Body of pancreas (tissue), 4 donors: ENCODE measurements at regions not wholly inside any gene's neighbourhood (a gene's known extent, or its start where the extent isn't known, plus 50 kb on each side); places are given as distances from the start of the nearest gene placed in this dataset.

Source experiments
- CTCF ChIP-seq, 7 experiments: fragments of 450-650 bp in 4 of 7; fragments of 200-600 bp in 3 of 7; sonication (generic) in 3 of 7; IDR thresholded peaks; one replicate each; pipeline ENCODE4 v1.5.1; 2016 to 2019; ENCODE audit warnings: antibody characterized with exemption in 7 of 7
- POLR2A ChIP-seq, 3 donors: fragments of 450-650 bp; IDR thresholded peaks; one replicate each; pipeline ENCODE4 v1.6.1; 2016; ENCODE audit warnings: antibody characterized with exemption in 3 of 3, mild to moderate bottlenecking in 2 of 3

DNA sequence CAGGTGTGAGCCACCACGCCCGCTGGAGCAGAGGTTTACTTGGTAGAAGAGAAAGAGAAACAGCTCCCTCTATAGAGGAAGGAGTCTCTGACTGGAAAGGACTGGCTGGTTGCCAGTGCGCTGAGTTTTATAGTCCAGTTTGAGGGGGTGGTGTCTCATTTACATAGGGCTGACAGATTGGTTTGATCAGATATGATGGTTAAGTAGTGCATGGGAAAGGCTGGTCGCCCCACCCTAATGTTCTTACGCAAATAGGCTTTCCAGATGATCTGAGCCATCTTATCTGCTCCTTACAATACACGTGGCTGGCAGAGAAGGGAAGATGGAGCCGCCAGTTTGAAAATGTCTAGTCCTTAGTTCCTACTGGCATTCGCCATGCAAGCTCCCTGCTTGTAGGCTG, 439.5 kb downstream of the NAF1 start:
- no peak for TF ChIP-seq CTCF (IDR thresholded peaks at IDR 0.05)
- TF ChIP-seq POLR2A (IDR thresholded peaks at IDR 0.05): no peak
